NCI-H526 (cell line): ENCODE measurements at regions not wholly inside any gene's neighbourhood (a gene's known extent, or its start where the extent isn't known, plus 50 kb on each side); places are given as distances from the start of the nearest gene placed in this dataset.
A peak's percentile ranks its signal among the peaks of the same experiment; 100 is the strongest.
"Not testable (repeated sequence)": the region's sequence is repeated elsewhere in the genome, so short reads cannot be mapped to it uniquely, and the experiment has no call there.

Experiments used
- DNase-seq, 2 experiments: peaks; one replicate each; lab custom pipeline; 2025; lab: John Stamatoyannopoulos, UW

- DNase-seq = no peak
Observed at GRCh38 chr11:16536513-16536912, 180.2 kb upstream of the SOX6 start.

- DNase-seq = no peak
Observed at GRCh38 chr11:16528639-16529038, 172.3 kb upstream of the SOX6 start.

- DNase-seq = no peak
Observed at GRCh38 chr11:16527525-16528246, 171.3 kb upstream of the SOX6 start.

GRCh38 chr11:16526947-16527346, 170.6 kb upstream of the SOX6 start:
- no peak for DNase-seq

GRCh38 chr11:16520713-16521112, 164.4 kb upstream of the SOX6 start:
- DNase-seq = not testable (repeated sequence)

GRCh38 chr11:16512899-16513241, 156.5 kb upstream of the SOX6 start:
- DNase-seq = no peak

GRCh38 chr11:16512198-16512898, 156.0 kb upstream of the SOX6 start:
- no peak for DNase-seq

- DNase-seq = no peak
Observed at GRCh38 chr11:16511116-16512114, 155.1 kb upstream of the SOX6 start.

- DNase-seq = no peak
Observed at GRCh38 chr11:16505481-16505880, 149.1 kb upstream of the SOX6 start.

- DNase-seq = not testable (repeated sequence)
Observed at GRCh38 chr11:16503891-16504290, 147.5 kb upstream of the SOX6 start.

GRCh38 chr11:16494918-16495691, 138.8 kb upstream of the SOX6 start:
- DNase-seq = no peak

- no peak for DNase-seq
Observed at GRCh38 chr11:16484434-16484833, 128.1 kb upstream of the SOX6 start.

- DNase-seq = no peak
Observed at GRCh38 chr11:16474659-16475058, 118.3 kb upstream of the SOX6 start.

GRCh38 chr11:16469968-16470367, 113.6 kb upstream of the SOX6 start:
- no peak for DNase-seq

- no peak for DNase-seq
Observed at GRCh38 chr11:16468735-16469453, 112.5 kb upstream of the SOX6 start.

- DNase-seq = no peak
Observed at GRCh38 chr11:16460508-16460907, 104.2 kb upstream of the SOX6 start.

GRCh38 chr11:16456366-16456765, 100.0 kb upstream of the SOX6 start:
- DNase-seq = no peak

- DNase-seq = peak in 1 of 2 experiments; percentile 11
Observed at GRCh38 chr11:16454289-16454863, 98.0 kb upstream of the SOX6 start.

GRCh38 chr11:16448123-16448717, 91.9 kb upstream of the SOX6 start:
- DNase-seq = no peak

GRCh38 chr11:16441461-16441860, 85.1 kb upstream of the SOX6 start:
- DNase-seq = no peak
